Sigmoid colon (tissue), 4 donors: ENCODE measurements at regions not wholly inside any gene's neighbourhood (a gene's known extent, or its start where the extent isn't known, plus 50 kb on each side); places are given as distances from the start of the nearest gene placed in this dataset.
A peak's percentile ranks its signal among the peaks of the same experiment; 100 is the strongest.

Source experiments
- EP300 ChIP-seq, 4 donors: sonication (generic); formaldehyde crosslinking; IDR thresholded peaks; one replicate each; pipeline ENCODE4 v1.6.1; 2017; ENCODE audit warnings: antibody characterized with exemption in 4 of 4
- POLR2A ChIP-seq, 2 donors: fragments of 450-650 bp; IDR thresholded peaks; one replicate each; pipeline ENCODE4 v1.6.1; 2016; ENCODE audit warnings: antibody characterized with exemption in 2 of 2, mild to moderate bottlenecking in 2 of 2, moderate library complexity in 2 of 2
- POLR2AphosphoS5 ChIP-seq, 4 donors: sonication (generic); formaldehyde crosslinking; IDR thresholded peaks; one replicate each; pipeline ENCODE4 v1.6.1; 2017; ENCODE audit warnings: antibody characterized with exemption in 4 of 4
- TF ChIP-seq, protein P1 (sequence below), 4 experiments: fragments of 450-650 bp in 3 of 4; fragments of 200-600 bp in 1 of 4; IDR thresholded peaks; one replicate each; pipeline ENCODE4 v1.5.1; 2016 to 2019; ENCODE audit warnings: antibody characterized with exemption in 4 of 4, mild to moderate bottlenecking in 3 of 4, moderate library complexity in 2 of 4

- TF ChIP-seq POLR2A (IDR thresholded peaks at IDR 0.05) (no peak), EP300 (IDR thresholded peaks at IDR 0.05) (no peak), POLR2AphosphoS5 (IDR thresholded peaks at IDR 0.05) (peak; percentile 37 to 74 (median 59))
- TF ChIP-seq, protein P1, sequence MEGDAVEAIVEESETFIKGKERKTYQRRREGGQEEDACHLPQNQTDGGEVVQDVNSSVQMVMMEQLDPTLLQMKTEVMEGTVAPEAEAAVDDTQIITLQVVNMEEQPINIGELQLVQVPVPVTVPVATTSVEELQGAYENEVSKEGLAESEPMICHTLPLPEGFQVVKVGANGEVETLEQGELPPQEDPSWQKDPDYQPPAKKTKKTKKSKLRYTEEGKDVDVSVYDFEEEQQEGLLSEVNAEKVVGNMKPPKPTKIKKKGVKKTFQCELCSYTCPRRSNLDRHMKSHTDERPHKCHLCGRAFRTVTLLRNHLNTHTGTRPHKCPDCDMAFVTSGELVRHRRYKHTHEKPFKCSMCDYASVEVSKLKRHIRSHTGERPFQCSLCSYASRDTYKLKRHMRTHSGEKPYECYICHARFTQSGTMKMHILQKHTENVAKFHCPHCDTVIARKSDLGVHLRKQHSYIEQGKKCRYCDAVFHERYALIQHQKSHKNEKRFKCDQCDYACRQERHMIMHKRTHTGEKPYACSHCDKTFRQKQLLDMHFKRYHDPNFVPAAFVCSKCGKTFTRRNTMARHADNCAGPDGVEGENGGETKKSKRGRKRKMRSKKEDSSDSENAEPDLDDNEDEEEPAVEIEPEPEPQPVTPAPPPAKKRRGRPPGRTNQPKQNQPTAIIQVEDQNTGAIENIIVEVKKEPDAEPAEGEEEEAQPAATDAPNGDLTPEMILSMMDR (IDR thresholded peaks at IDR 0.05), result no peak
These were observed 599.6 kb upstream of the GHITM start for GRCh38 chr10:83539528-83540308.
